ACC112 (cell line): ENCODE measurements at regions not wholly inside any gene's neighbourhood (a gene's known extent, or its start where the extent isn't known, plus 50 kb on each side); places are given as distances from the start of the nearest gene placed in this dataset.

ENCODE experiments used
- H2AFZ ChIP-seq: fragments of 200-600 bp; sonication (generic); one replicate; pipeline ENCODE4 v1.6.0; 2017; ENCODE audit warnings: antibody characterized with exemption, low read length; ENCODE audit not compliant: unreplicated experiment
- H3K27ac ChIP-seq: fragments of 200-600 bp; sonication (generic); 2 replicates; pipeline ENCODE4 v1.5.1; 2014; ENCODE audit warnings: low read depth, mild to moderate bottlenecking, antibody characterized with exemption, low read length, moderate library complexity
- H3K27me3 ChIP-seq: fragments of 200-600 bp; sonication (generic); 2 replicates; pipeline ENCODE4 v1.6.1; 2014; ENCODE audit warnings: mild to moderate bottlenecking, antibody characterized with exemption, low read length, moderate library complexity, mixed read lengths; ENCODE audit not compliant: insufficient read depth
- H3K36me3 ChIP-seq: fragments of 200-600 bp; sonication (generic); 2 replicates; pipeline ENCODE4 v1.6.1; 2016; ENCODE audit warnings: mild to moderate bottlenecking, antibody characterized with exemption, low read length, moderate library complexity, mixed read lengths; ENCODE audit not compliant: insufficient read depth
- H3K4me1 ChIP-seq: fragments of 200-600 bp; sonication (generic); one replicate; pipeline ENCODE4 v1.6.1; 2016; ENCODE audit warnings: low read length, mixed read lengths; ENCODE audit not compliant: insufficient read depth, unreplicated experiment, control insufficient read depth
- H3K4me3 ChIP-seq: fragments of 200-600 bp; sonication (generic); 2 replicates; pipeline ENCODE4 v1.5.1; 2014; ENCODE audit warnings: mild to moderate bottlenecking, low read depth, low read length
- H3K79me2 ChIP-seq: fragments of 200-600 bp; sonication (generic); one replicate; pipeline ENCODE4 v1.6.0; 2016; ENCODE audit warnings: low read length; ENCODE audit not compliant: control insufficient read depth, unreplicated experiment, insufficient read depth

- H3K27ac ChIP-seq, result no peak overlapping the region
- H2AFZ ChIP-seq, result no peak overlapping the region
- no peaks in the 10 kb centered on the region for H3K36me3 ChIP-seq
- no peak overlapping the region for H3K4me3 ChIP-seq
- no peaks in the 10 kb centered on the region for H3K4me1 ChIP-seq
- no peaks in the 10 kb centered on the region for H3K27me3 ChIP-seq
- no peaks in the 10 kb centered on the region for H3K79me2 ChIP-seq
These were observed 493.3 kb upstream of the ROBO1 start for GRCh38 chr3:80261082-80261481.

- Histone ChIP-seq H3K27ac (no peak overlapping the region), H3K4me1 (no peaks in the 10 kb centered on the region), H2AFZ (no peak overlapping the region), H3K79me2 (no peaks in the 10 kb centered on the region), H3K36me3 (no peaks in the 10 kb centered on the region), H3K4me3 (no peak overlapping the region), H3K27me3 (no peaks in the 10 kb centered on the region)
These were observed 491.9 kb upstream of the ROBO1 start for GRCh38 chr3:80259736-80260135.

GRCh38 chr3:80252113-80252512 is 484.3 kb upstream of the ROBO1 start:
- Histone ChIP-seq H3K79me2 (no peaks in the 10 kb centered on the region), H3K27ac (no peak overlapping the region), H2AFZ (no peak overlapping the region), H3K4me3 (no peak overlapping the region), H3K36me3 (no peaks in the 10 kb centered on the region; the same call in 1 of the 2 replicates), H3K27me3 (no peaks in the 10 kb centered on the region), H3K4me1 (no peaks in the 10 kb centered on the region)

GRCh38 chr3:80247766-80248165 is 480.0 kb upstream of the ROBO1 start:
- Histone ChIP-seq H3K4me3 (no peak overlapping the region), H2AFZ (no peak overlapping the region), H3K36me3 (no peaks in the 10 kb centered on the region; the same call in 1 of the 2 replicates), H3K79me2 (no peaks in the 10 kb centered on the region), H3K27ac (no peak overlapping the region), H3K4me1 (peaks cover 13% of the 10 kb centered on the region), H3K27me3 (no peaks in the 10 kb centered on the region)

- Histone ChIP-seq H3K4me3 (no peak overlapping the region), H3K4me1 (peaks cover 13% of the 10 kb centered on the region), H3K27ac (peak overlapping the region; percentile 49; the same call in 1 of the 2 replicates), H3K27me3 (no peaks in the 10 kb centered on the region), H3K36me3 (no peaks in the 10 kb centered on the region; the same call in 1 of the 2 replicates), H3K79me2 (no peaks in the 10 kb centered on the region), H2AFZ (peak overlapping the region; percentile 1)
These were observed 476.6 kb upstream of the ROBO1 start for GRCh38 chr3:80244390-80244789.

GRCh38 chr3:80241791-80242190 is 474.0 kb upstream of the ROBO1 start:
- no peak overlapping the region for H3K27ac ChIP-seq
- H3K79me2 ChIP-seq, result no peaks in the 10 kb centered on the region
- H3K36me3 ChIP-seq, result no peaks in the 10 kb centered on the region
- H2AFZ ChIP-seq, result no peak overlapping the region
- peaks cover 17% of the 10 kb centered on the region for H3K4me1 ChIP-seq
- no peak overlapping the region for H3K4me3 ChIP-seq
- no peaks in the 10 kb centered on the region for H3K27me3 ChIP-seq

GRCh38 chr3:80239301-80239700 is 471.5 kb upstream of the ROBO1 start:
- H3K79me2 ChIP-seq, result no peaks in the 10 kb centered on the region
- H3K4me3 ChIP-seq, result no peak overlapping the region
- no peak overlapping the region for H3K27ac ChIP-seq
- H3K27me3 ChIP-seq, result no peaks in the 10 kb centered on the region
- no peaks in the 10 kb centered on the region for H3K36me3 ChIP-seq
- no peak overlapping the region for H2AFZ ChIP-seq
- peaks cover 18% of the 10 kb centered on the region for H3K4me1 ChIP-seq

- H3K4me3 ChIP-seq, result no peak overlapping the region
- no peak overlapping the region for H3K27ac ChIP-seq
- H3K79me2 ChIP-seq, result no peaks in the 10 kb centered on the region
- peaks cover 18% of the 10 kb centered on the region for H3K4me1 ChIP-seq
- H2AFZ ChIP-seq, result no peak overlapping the region
- H3K36me3 ChIP-seq, result no peaks in the 10 kb centered on the region
- H3K27me3 ChIP-seq, result no peaks in the 10 kb centered on the region
These were observed 470.8 kb upstream of the ROBO1 start for GRCh38 chr3:80238606-80239005.

GRCh38 chr3:80238152-80238551 is 470.4 kb upstream of the ROBO1 start:
- no peaks in the 10 kb centered on the region for H3K79me2 ChIP-seq
- peaks cover 21% of the 10 kb centered on the region for H3K4me1 ChIP-seq
- no peaks in the 10 kb centered on the region for H3K36me3 ChIP-seq
- H3K27me3 ChIP-seq, result no peaks in the 10 kb centered on the region
- H2AFZ ChIP-seq, result peak overlapping the region; percentile 9
- H3K4me3 ChIP-seq, result no peak overlapping the region
- no peak overlapping the region for H3K27ac ChIP-seq

GRCh38 chr3:80234706-80235105 is 466.9 kb upstream of the ROBO1 start:
- Histone ChIP-seq H2AFZ (peak overlapping the region; percentile 21), H3K79me2 (no peaks in the 10 kb centered on the region), H3K4me1 (peaks cover 43% of the 10 kb centered on the region), H3K27me3 (no peaks in the 10 kb centered on the region), H3K27ac (no peak overlapping the region), H3K4me3 (no peak overlapping the region), H3K36me3 (no peaks in the 10 kb centered on the region)

GRCh38 chr3:80233576-80233975 is 465.8 kb upstream of the ROBO1 start:
- no peaks in the 10 kb centered on the region for H3K27me3 ChIP-seq
- no peaks in the 10 kb centered on the region for H3K79me2 ChIP-seq
- peak overlapping the region; percentile 10 for H2AFZ ChIP-seq
- H3K4me3 ChIP-seq, result peak overlapping the region; percentile 1; the same call in 1 of the 2 replicates
- no peaks in the 10 kb centered on the region for H3K36me3 ChIP-seq
- H3K4me1 ChIP-seq, result peaks cover 43% of the 10 kb centered on the region
- peak overlapping the region; percentile 91 for H3K27ac ChIP-seq
